Activated CD8-positive, alpha-beta T cell treated with anti-CD3 and anti-CD28 coated beads for 36 hours (primary cell): ENCODE measurements at regions not wholly inside any gene's neighbourhood (a gene's known extent, or its start where the extent isn't known, plus 50 kb on each side); places are given as distances from the start of the nearest gene placed in this dataset.

Experiments used
- ATAC-seq: fragments of 200-7000 bp; cut with Tn5 transposase; one replicate; pipeline ENCODE4 v1.10.0; 2021; ENCODE audit warnings: mild to moderate bottlenecking, moderate library complexity
- CTCF ChIA-PET: fragments of 350-600 bp; sonication (Branson Sonifier 250); formaldehyde crosslinking; loops from one replicate; lab custom pipeline; 2021; ENCODE audit warnings: antibody characterized with exemption; lab: Charles Lee
- POLR2A ChIA-PET: fragments of 350-600 bp; sonication (Branson Sonifier 250); formaldehyde crosslinking; loops from one replicate; lab custom pipeline; 2021; ENCODE audit warnings: antibody characterized with exemption; lab: Charles Lee
- DNase-seq: peaks from one replicate; pipeline ENCODE4 v3.0.0-alpha.2; 2020
- H3K27ac Mint-ChIP-seq: one replicate; pipeline ENCODE4 v1.8.0; 2021; ENCODE audit warnings: mild to moderate bottlenecking, mixed read lengths
- H3K27me3 Mint-ChIP-seq: one replicate; pipeline ENCODE4 v1.8.0; 2021; ENCODE audit warnings: mixed read lengths
- H3K36me3 Mint-ChIP-seq: one replicate; pipeline ENCODE4 v1.8.0; 2021; ENCODE audit warnings: low read depth, mixed read lengths
- H3K4me1 Mint-ChIP-seq: one replicate; pipeline ENCODE4 v1.8.0; 2021; ENCODE audit warnings: low read depth, mixed read lengths
- H3K4me3 Mint-ChIP-seq: one replicate; pipeline ENCODE4 v1.8.0; 2021; ENCODE audit warnings: mild to moderate bottlenecking, moderate library complexity, mixed read lengths
- H3K9me3 Mint-ChIP-seq: one replicate; pipeline ENCODE4 v1.8.0; 2021; ENCODE audit warnings: mixed read lengths
- CTCF ChIP-seq: fragments of 200-600 bp; IDR thresholded peaks from one replicate; pipeline ENCODE4 v1.8.0; 2022; ENCODE audit warnings: antibody characterized with exemption, mild to moderate bottlenecking
- intact Hi-C: fragments of 100-400 bp; cut with micrococcal nuclease; formaldehyde crosslinking; loops from one replicate; pipeline ENCODE4 v1.10.0; 2022

- Mint-ChIP-seq H3K4me3 (peak overlapping the region; percentile 31), H3K27ac (no peak overlapping the region), H3K4me1 (peaks cover 14% of the 10 kb centered on the region), H3K36me3 (no peaks in the 10 kb centered on the region), H3K9me3 (no peaks in the 10 kb centered on the region), H3K27me3 (no peaks in the 10 kb centered on the region)
- ATAC-seq: peak; percentile 72
- peak; percentile 79 for DNase-seq
- ChIA-PET CTCF (interaction anchor here (0.6 to 14.2 kb wide), 7 partner anchors 9 to 336 kb away, joined by 3 to 131 read pairs (median 4); no protein-coding TSS in a partner anchor), POLR2A (interaction anchor here (0.6 to 1.7 kb wide), 6 partner anchors 12 to 275 kb away, joined by 3 to 7 read pairs (median 3); no protein-coding TSS in a partner anchor)
- no peak for TF ChIP-seq CTCF
- intact Hi-C loops: loop anchor here (5.0 to 10.0 kb wide), 2 partner anchors 268 to 340 kb away; partner anchors contain the start of genes ARFIP1 and TIGD4
Observed at GRCh38 chr4:153114771-153115321, 89.4 kb upstream of the TRIM2 start.

- DNase-seq: peak; percentile 88
Observed at GRCh38 chr4:153115322-153116290, 88.6 kb upstream of the TRIM2 start.

GRCh38 chr4:153116291-153116680, 88.0 kb upstream of the TRIM2 start:
- ChIA-PET POLR2A (interaction anchor here (0.7 to 1.7 kb wide), 3 partner anchors 8 to 17 kb away, joined by 3 to 7 read pairs (median 3); no protein-coding TSS in a partner anchor), CTCF (interaction anchor here (1.2 to 14.2 kb wide), 4 partner anchors 11 to 32 kb away, joined by 4 to 131 read pairs (median 59); no protein-coding TSS in a partner anchor)
- no peak for TF ChIP-seq CTCF
- Mint-ChIP-seq H3K9me3 (no peaks in the 10 kb centered on the region), H3K36me3 (no peaks in the 10 kb centered on the region), H3K27ac (no peak overlapping the region), H3K27me3 (no peaks in the 10 kb centered on the region), H3K4me3 (peak overlapping the region; percentile 31), H3K4me1 (peaks cover 14% of the 10 kb centered on the region)
- intact Hi-C loops: loop anchor here (5.0 to 10.0 kb wide), 2 partner anchors 269 to 341 kb away; partner anchors contain the start of genes ARFIP1 and TIGD4
- ATAC-seq (peak; percentile 14), DNase-seq (peak; percentile 36)

More at GRCh38 chr4:153115322-153116290, 88.6 kb upstream of the TRIM2 start:
- CTCF ChIA-PET: interaction anchor here (1.2 to 14.2 kb wide), 7 partner anchors 11 to 337 kb away, joined by 3 to 131 read pairs (median 4); no protein-coding TSS in a partner anchor
- H3K27me3 Mint-ChIP-seq: no peaks in the 10 kb centered on the region
- no peaks in the 10 kb centered on the region for H3K36me3 Mint-ChIP-seq
- no peak for TF ChIP-seq CTCF
- no peak overlapping the region for H3K27ac Mint-ChIP-seq
- H3K9me3 Mint-ChIP-seq: no peaks in the 10 kb centered on the region
- H3K4me1 Mint-ChIP-seq: peaks cover 14% of the 10 kb centered on the region
- H3K4me3 Mint-ChIP-seq: peak overlapping the region; percentile 31
- peak; percentile 64 for ATAC-seq
- intact Hi-C loops: loop anchor here (5.0 to 10.0 kb wide), 2 partner anchors 268 to 341 kb away; partner anchors contain the start of genes ARFIP1 and TIGD4
- POLR2A ChIA-PET: interaction anchor here (0.7 to 1.7 kb wide), 6 partner anchors 8 to 275 kb away, joined by 3 to 7 read pairs (median 3); no protein-coding TSS in a partner anchor

GRCh38 chr4:153116801-153117200, 87.4 kb upstream of the TRIM2 start:
- ChIA-PET CTCF (interaction anchor here (1.5 to 14.2 kb wide), 3 partner anchors 10 to 33 kb away, joined by 4 to 131 read pairs (median 114); no protein-coding TSS in a partner anchor), POLR2A (no interaction called here)
- ATAC-seq: no peak
- Mint-ChIP-seq H3K9me3 (no peaks in the 10 kb centered on the region), H3K27me3 (no peaks in the 10 kb centered on the region), H3K4me1 (peaks cover 14% of the 10 kb centered on the region), H3K27ac (no peak overlapping the region), H3K36me3 (no peaks in the 10 kb centered on the region), H3K4me3 (no peak overlapping the region)
- TF ChIP-seq CTCF: no peak
- no peak for DNase-seq
- intact Hi-C loops: loop anchor here (5.0 to 10.0 kb wide), 2 partner anchors 270 to 342 kb away; partner anchors contain the start of genes ARFIP1 and TIGD4
